GM10248 (cell line): ENCODE measurements at regions not wholly inside any gene's neighbourhood (a gene's known extent, or its start where the extent isn't known, plus 50 kb on each side); places are given as distances from the start of the nearest gene placed in this dataset.

Experiments
- CTCF ChIA-PET: fragments of 300-600 bp; sonication (Branson Sonifier 250); formaldehyde crosslinking; extraction: SDS; loops from one replicate; lab custom pipeline; 2021; ENCODE audit warnings: antibody characterized with exemption; lab: Yijun Ruan, JAX
- POLR2A ChIA-PET: fragments of 350-650 bp; sonication (Branson Sonifier 250); formaldehyde crosslinking; extraction: SDS; loops from one replicate; lab custom pipeline; 2020; ENCODE audit warnings: antibody characterized with exemption; lab: Yijun Ruan, JAX
- DNase-seq: peaks from one replicate; pipeline ENCODE4 v3.0.0; 2012; ENCODE audit errors: extremely low spot score
- CTCF ChIP-seq: IDR thresholded peaks from 2 replicates; pipeline ENCODE4 v1.5.1; 2012; ENCODE audit warnings: mild to moderate bottlenecking, low read depth; ENCODE audit errors: extremely low read depth, missing control alignments, control extremely low read depth

- CTCF ChIA-PET, result no interaction called here
- no peak for DNase-seq
- TF ChIP-seq CTCF, result no peak
- POLR2A ChIA-PET, result no interaction called here
Observed at GRCh38 chrX:22399437-22400192, 126.9 kb downstream of the CBLL2 start.

GRCh38 chrX:22404297-22404696 lies 131.6 kb downstream of the CBLL2 start:
- no peak for TF ChIP-seq CTCF
- POLR2A ChIA-PET, result no interaction called here
- no peak for DNase-seq
- CTCF ChIA-PET, result no interaction called here

GRCh38 chrX:22406201-22406737 lies 133.6 kb downstream of the CBLL2 start:
- TF ChIP-seq CTCF, result no peak
- no peak for DNase-seq
- ChIA-PET POLR2A (no interaction called here), CTCF (no interaction called here)

- POLR2A ChIA-PET, result no interaction called here
- CTCF ChIA-PET, result no interaction called here
- DNase-seq, result no peak
- TF ChIP-seq CTCF, result no peak
Observed at GRCh38 chrX:22409418-22409817, 136.7 kb downstream of the CBLL2 start.

GRCh38 chrX:22424122-22424915 lies 151.6 kb downstream of the CBLL2 start:
- POLR2A ChIA-PET, result no interaction called here
- CTCF ChIA-PET, result interaction anchor here (1.1 kb wide), 1 partner anchor 13 kb away, joined by 3 read pairs; no protein-coding TSS in a partner anchor
- TF ChIP-seq CTCF, result no peak
- no peak for DNase-seq

GRCh38 chrX:22424919-22425318 lies 152.2 kb downstream of the CBLL2 start:
- ChIA-PET CTCF (interaction anchor here (1.1 kb wide), 1 partner anchor 12 kb away, joined by 3 read pairs; no protein-coding TSS in a partner anchor), POLR2A (no interaction called here)
- no peak for DNase-seq
- TF ChIP-seq CTCF, result no peak
